Stimulated activated CD4-positive, alpha-beta T cell treated with anti-CD3 and anti-CD28 coated beads, Interleukin-2, amount 100 ng/mL, for 4 hours (primary cell): ENCODE measurements at regions not wholly inside any gene's neighbourhood (a gene's known extent, or its start where the extent isn't known, plus 50 kb on each side); places are given as distances from the start of the nearest gene placed in this dataset.

Experiments
- DNase-seq: peaks from one replicate; pipeline ENCODE4 v3.0.0-alpha.2; 2020; ENCODE audit warnings: low read depth

- no peak for DNase-seq
These were observed 62.7 kb upstream of the MAPRE2 start for GRCh38 chr18:34978533-34978893.

- peak; percentile 70 for DNase-seq
These were observed 62.1 kb upstream of the MAPRE2 start for GRCh38 chr18:34978953-34979608.

GRCh38 chr18:34981487-34981886 lies 59.7 kb upstream of the MAPRE2 start:
- DNase-seq, result no peak

DNA sequence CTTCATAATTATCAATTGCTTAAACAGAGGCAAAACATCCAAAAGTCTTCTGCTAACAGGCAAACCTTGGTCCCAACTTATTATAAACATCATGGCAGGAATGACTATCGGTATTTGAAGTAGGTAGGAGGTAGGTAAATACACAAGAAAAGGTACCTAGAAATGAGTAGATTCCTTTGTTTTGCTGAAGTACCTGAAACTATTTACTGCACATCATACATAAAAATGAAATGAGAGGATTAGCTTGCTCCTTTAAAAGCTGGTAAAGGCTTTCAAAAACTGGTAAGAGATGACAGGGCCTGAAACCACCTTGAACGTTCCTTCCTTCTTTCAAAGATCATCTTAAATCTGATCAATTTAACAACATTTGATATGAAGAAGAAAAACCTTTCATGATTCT lies 55.2 kb upstream of the MAPRE2 start:
- no peak for DNase-seq

DNA sequence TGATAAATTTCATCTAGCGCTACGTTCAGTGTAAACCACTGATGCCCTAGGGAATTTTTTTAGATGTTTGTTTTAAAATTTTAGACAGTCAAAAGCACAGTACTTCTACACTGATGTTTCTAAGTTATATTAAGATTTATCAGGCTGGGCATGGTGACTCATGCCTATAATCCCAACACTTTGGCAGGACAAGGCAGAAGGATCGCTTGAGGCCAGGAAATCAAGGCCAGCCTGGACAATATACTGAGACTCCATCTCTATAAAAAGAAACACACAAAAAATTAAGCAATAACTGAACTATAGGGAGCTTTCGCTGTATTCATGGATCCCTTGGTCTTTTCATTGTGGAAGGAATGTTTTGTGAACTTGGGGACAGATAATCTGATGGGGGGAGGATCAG lies 50.6 kb upstream of the MAPRE2 start:
- no peak for DNase-seq

DNA sequence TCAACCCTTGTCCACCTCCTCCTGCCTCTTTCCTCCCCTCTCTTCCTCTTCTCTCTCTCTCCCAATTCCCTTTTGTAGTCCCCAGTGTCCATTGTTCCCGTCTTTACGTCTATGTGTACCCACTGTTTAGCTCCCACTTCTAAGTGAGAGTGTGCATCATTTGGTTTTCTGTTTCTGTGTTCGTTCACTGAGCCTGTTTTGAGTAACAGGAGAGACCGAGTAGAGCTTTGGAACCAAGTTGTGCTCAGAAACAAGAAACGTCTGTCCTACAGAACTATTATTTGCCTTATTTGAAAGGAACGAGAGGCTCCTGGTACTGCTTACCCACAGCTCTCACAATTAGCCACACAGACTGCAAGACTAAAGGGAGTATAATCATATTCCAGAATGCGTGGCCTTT lies 50.1 kb upstream of the MAPRE2 start:
- no peak for DNase-seq
